Hippocampal formation (tissue), 2 donors: ENCODE measurements at regions not wholly inside any gene's neighbourhood (a gene's known extent, or its start where the extent isn't known, plus 50 kb on each side); places are given as distances from the start of the nearest gene placed in this dataset.

Experiments used
- DNase-seq, 2 donors: peaks; one replicate each; lab custom pipeline; 2025; lab: John Stamatoyannopoulos, UW

- no peak for DNase-seq
Measured at GRCh38 chr1:50295566-50295965, 127.7 kb downstream of the DMRTA2 start.

GRCh38 chr1:50292276-50292675 lies 131.0 kb downstream of the DMRTA2 start:
- DNase-seq, result no peak

- no peak for DNase-seq
Measured at GRCh38 chr1:50289495-50289894, 133.7 kb downstream of the DMRTA2 start.

GRCh38 chr1:50285994-50286393 lies 137.2 kb downstream of the DMRTA2 start:
- no peak for DNase-seq

- no peak for DNase-seq
Measured at GRCh38 chr1:50279622-50280330, 143.5 kb downstream of the DMRTA2 start.

- no peak for DNase-seq
Measured at GRCh38 chr1:50278961-50279360, 144.3 kb downstream of the DMRTA2 start.

- no peak for DNase-seq
Measured at GRCh38 chr1:50278410-50278809, 144.8 kb downstream of the DMRTA2 start.

GRCh38 chr1:50275566-50275965 lies 147.7 kb downstream of the DMRTA2 start:
- no peak for DNase-seq

GRCh38 chr1:50272912-50273311 lies 150.3 kb downstream of the DMRTA2 start:
- no peak for DNase-seq

- DNase-seq, result peak; percentile 3 to 9
Measured at GRCh38 chr1:50271968-50272578, 151.2 kb downstream of the DMRTA2 start.

- no peak for DNase-seq
Measured at GRCh38 chr1:50271337-50271736, 151.9 kb downstream of the DMRTA2 start.

- no peak for DNase-seq
Measured at GRCh38 chr1:50270926-50271325, 152.3 kb downstream of the DMRTA2 start.

- no peak for DNase-seq
Measured at GRCh38 chr1:50268049-50268448, 155.2 kb downstream of the DMRTA2 start.

- DNase-seq, result no peak
Measured at GRCh38 chr1:50266509-50266908, 156.7 kb downstream of the DMRTA2 start.

GRCh38 chr1:50265790-50266314 lies 157.1 kb downstream of the ELAVL4 start:
- DNase-seq, result no peak

- DNase-seq, result no peak
Measured at GRCh38 chr1:50264590-50264989, 155.9 kb downstream of the ELAVL4 start.

GRCh38 chr1:50262436-50262835 lies 153.7 kb downstream of the ELAVL4 start:
- DNase-seq, result no peak

GRCh38 chr1:50261951-50262350 lies 153.2 kb downstream of the ELAVL4 start:
- DNase-seq, result no peak

- DNase-seq, result no peak
Measured at GRCh38 chr1:50257940-50258685, 149.4 kb downstream of the ELAVL4 start.

- no peak for DNase-seq
Measured at GRCh38 chr1:50257029-50257428, 148.3 kb downstream of the ELAVL4 start.
